ENCODE measurements at regions not wholly inside any gene's neighbourhood (a gene's known extent, or its start where the extent isn't known, plus 50 kb on each side); places are given as distances from the start of the nearest gene placed in this dataset.

DNA sequence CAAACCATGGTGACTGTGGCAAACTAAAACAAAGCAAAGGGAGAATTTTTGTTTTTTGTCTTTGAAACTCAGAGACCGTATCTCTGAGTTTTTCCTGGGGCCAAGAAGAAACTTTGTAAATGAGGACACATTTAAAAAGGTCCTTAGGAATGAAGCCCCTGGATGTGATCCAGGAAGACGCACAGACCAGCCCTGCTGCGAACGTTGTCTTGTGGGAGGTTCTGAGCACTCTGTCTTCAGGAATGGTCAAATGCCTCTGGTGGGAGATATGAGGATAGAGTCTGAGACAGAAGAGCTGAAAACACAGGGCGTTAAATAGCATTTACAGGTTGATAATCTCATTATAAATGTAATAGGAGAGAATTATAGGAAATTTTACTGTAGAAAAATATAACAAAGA lies 893.5 kb upstream of the KLHL29 start:
- Histone ChIP-seq H3K27ac (ENCODE audit: low read depth, low read length) (no peak overlapping the region), H3K4me2 (ENCODE audit: low read depth, low read length, poor library complexity, severe bottlenecking) (no peak overlapping the region), H3F3A (ENCODE audit: insufficient read depth) (no peaks in the 10 kb centered on the region), H2AFZ (ENCODE audit: low read depth, low read length, severe bottlenecking) (no peak overlapping the region), H3K27me3 (ENCODE audit: low read length) (no peaks in the 10 kb centered on the region), H4K20me1 (ENCODE audit: low read depth, low read length) (no peaks in the 10 kb centered on the region), H3K4me3 (ENCODE audit: insufficient read depth, low read length, poor library complexity, severe bottlenecking) (no peak overlapping the region), H3K9me2 (replicated peaks; ENCODE audit: insufficient read depth, low read length) (no peaks in the 10 kb centered on the region), H3K9me3 (ENCODE audit: insufficient read depth, low read length) (no peaks in the 10 kb centered on the region), H3K79me2 (ENCODE audit: insufficient read depth, low read length) (no peaks in the 10 kb centered on the region), H3K9ac (ENCODE audit: low read length) (no peak overlapping the region), H3K36me3 (ENCODE audit: low read length) (no peaks in the 10 kb centered on the region)
- TF ChIP-seq EZH2phosphoT487 (conservative IDR thresholded peaks at IDR 0.05; ENCODE audit: low read length) = no peak
- TF ChIP-seq, protein P1, sequence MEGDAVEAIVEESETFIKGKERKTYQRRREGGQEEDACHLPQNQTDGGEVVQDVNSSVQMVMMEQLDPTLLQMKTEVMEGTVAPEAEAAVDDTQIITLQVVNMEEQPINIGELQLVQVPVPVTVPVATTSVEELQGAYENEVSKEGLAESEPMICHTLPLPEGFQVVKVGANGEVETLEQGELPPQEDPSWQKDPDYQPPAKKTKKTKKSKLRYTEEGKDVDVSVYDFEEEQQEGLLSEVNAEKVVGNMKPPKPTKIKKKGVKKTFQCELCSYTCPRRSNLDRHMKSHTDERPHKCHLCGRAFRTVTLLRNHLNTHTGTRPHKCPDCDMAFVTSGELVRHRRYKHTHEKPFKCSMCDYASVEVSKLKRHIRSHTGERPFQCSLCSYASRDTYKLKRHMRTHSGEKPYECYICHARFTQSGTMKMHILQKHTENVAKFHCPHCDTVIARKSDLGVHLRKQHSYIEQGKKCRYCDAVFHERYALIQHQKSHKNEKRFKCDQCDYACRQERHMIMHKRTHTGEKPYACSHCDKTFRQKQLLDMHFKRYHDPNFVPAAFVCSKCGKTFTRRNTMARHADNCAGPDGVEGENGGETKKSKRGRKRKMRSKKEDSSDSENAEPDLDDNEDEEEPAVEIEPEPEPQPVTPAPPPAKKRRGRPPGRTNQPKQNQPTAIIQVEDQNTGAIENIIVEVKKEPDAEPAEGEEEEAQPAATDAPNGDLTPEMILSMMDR (IDR thresholded peaks at IDR 0.05; ENCODE audit: insufficient read depth, low read length, poor library complexity, severe bottlenecking) = no peak

DNA sequence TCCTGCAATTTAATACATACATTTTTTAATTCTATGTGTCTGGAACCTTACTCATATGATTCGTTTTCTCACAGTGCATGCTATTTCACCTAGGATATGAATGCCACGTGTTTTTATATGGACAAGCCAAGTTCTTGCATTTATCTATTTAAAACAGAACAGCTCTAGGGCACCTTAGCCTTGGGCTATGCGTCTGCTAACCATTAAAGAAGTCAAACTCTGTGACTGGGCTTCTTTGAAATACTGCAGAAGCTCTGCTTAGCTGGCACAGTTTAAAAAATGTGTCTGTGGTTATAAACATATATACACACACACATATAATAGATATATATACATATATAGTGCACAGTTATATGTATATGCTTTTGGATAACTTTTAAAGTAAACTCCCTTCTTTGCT lies 890.8 kb upstream of the KLHL29 start:
- Histone ChIP-seq H3K4me2 (ENCODE audit: low read depth, low read length, poor library complexity, severe bottlenecking) (no peak overlapping the region), H3K9ac (ENCODE audit: low read length) (no peak overlapping the region), H3K27ac (ENCODE audit: low read depth, low read length) (no peak overlapping the region), H3K9me2 (replicated peaks; ENCODE audit: insufficient read depth, low read length) (no peaks in the 10 kb centered on the region), H3F3A (ENCODE audit: insufficient read depth) (no peaks in the 10 kb centered on the region), H2AFZ (ENCODE audit: low read depth, low read length, severe bottlenecking) (no peak overlapping the region), H3K79me2 (ENCODE audit: insufficient read depth, low read length) (no peaks in the 10 kb centered on the region), H3K27me3 (ENCODE audit: low read length) (no peaks in the 10 kb centered on the region), H3K36me3 (ENCODE audit: low read length) (no peaks in the 10 kb centered on the region), H3K4me3 (ENCODE audit: insufficient read depth, low read length, poor library complexity, severe bottlenecking) (no peak overlapping the region), H3K9me3 (ENCODE audit: insufficient read depth, low read length) (no peaks in the 10 kb centered on the region), H4K20me1 (ENCODE audit: low read depth, low read length) (no peaks in the 10 kb centered on the region)
- TF ChIP-seq EZH2phosphoT487 (conservative IDR thresholded peaks at IDR 0.05; ENCODE audit: low read length) = no peak
- TF ChIP-seq, protein P1 (IDR thresholded peaks at IDR 0.05; ENCODE audit: insufficient read depth, low read length, poor library complexity, severe bottlenecking) = no peak

DNA sequence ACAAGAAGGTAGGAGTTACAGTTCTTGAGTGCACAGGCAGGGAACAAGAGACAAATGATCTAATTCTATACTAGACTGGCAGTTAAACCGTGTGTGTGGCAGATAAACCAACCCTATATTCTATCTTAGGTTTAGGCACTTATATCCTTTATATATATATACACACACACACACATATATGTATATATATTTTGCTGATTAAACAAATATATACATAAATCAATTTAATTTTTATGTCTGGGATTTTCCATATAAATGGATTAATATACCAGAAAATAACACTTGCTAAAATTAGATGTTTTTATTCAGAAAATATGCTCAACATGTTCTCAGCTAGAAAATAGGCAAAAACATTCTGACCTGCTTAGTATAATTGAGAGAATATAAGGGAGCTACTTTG lies 887.9 kb upstream of the KLHL29 start:
- H3K36me3 ChIP-seq (ENCODE audit: low read length) = no peaks in the 10 kb centered on the region

More for the DNA sequence above, 887.9 kb upstream of the KLHL29 start:
- Histone ChIP-seq H3K9me3 (ENCODE audit: insufficient read depth, low read length) (no peaks in the 10 kb centered on the region), H4K20me1 (ENCODE audit: low read depth, low read length) (no peaks in the 10 kb centered on the region), H3K4me3 (ENCODE audit: insufficient read depth, low read length, poor library complexity, severe bottlenecking) (no peak overlapping the region), H3F3A (ENCODE audit: insufficient read depth) (no peaks in the 10 kb centered on the region), H2AFZ (ENCODE audit: low read depth, low read length, severe bottlenecking) (peak overlapping the region; percentile 88), H3K79me2 (ENCODE audit: insufficient read depth, low read length) (no peaks in the 10 kb centered on the region), H3K9ac (ENCODE audit: low read length) (no peak overlapping the region), H3K27me3 (ENCODE audit: low read length) (no peaks in the 10 kb centered on the region), H3K4me2 (ENCODE audit: low read depth, low read length, poor library complexity, severe bottlenecking) (no peak overlapping the region), H3K9me2 (replicated peaks; ENCODE audit: insufficient read depth, low read length) (no peaks in the 10 kb centered on the region), H3K27ac (ENCODE audit: low read depth, low read length) (no peak overlapping the region)
- TF ChIP-seq EZH2phosphoT487 (conservative IDR thresholded peaks at IDR 0.05; ENCODE audit: low read length) = no peak
- TF ChIP-seq, protein P1 (IDR thresholded peaks at IDR 0.05; ENCODE audit: insufficient read depth, low read length, poor library complexity, severe bottlenecking) = no peak
